HCT116 (cell line): ENCODE measurements at regions not wholly inside any gene's neighbourhood (a gene's known extent, or its start where the extent isn't known, plus 50 kb on each side); places are given as distances from the start of the nearest gene placed in this dataset.

Experiments used
- ATAC-seq: fragments of 200-7000 bp; cut with Tn5 transposase; 2 replicates; pipeline ENCODE4 v1.9.1; 2020; ENCODE audit warnings: mild to moderate bottlenecking, moderate library complexity
- BruUV-seq: library from RNA; stranded (reverse); fragments of 400-500 nt; replicated peaks from 2 replicates; lab custom pipeline; 2021; lab: Mats Ljungman, UMichigan
- CTCF ChIA-PET: fragments of 300-600 bp; sonication (Branson Sonifier 250); formaldehyde crosslinking; loops from one replicate; lab custom pipeline; 2021; ENCODE audit warnings: antibody characterized with exemption; lab: Charles Lee
- POLR2A ChIA-PET: fragments of 300-600, 350-600 bp; sonication (Branson Sonifier 250); formaldehyde crosslinking; loops from one replicate; lab custom pipeline; 2021; ENCODE audit warnings: antibody characterized with exemption; lab: Charles Lee
- RAD21 ChIA-PET, 2 experiments: fragments of 300-600 bp; sonication (Branson Sonifier 250); formaldehyde crosslinking; loops; one replicate each; lab custom pipeline; 2023; ENCODE audit warnings: low total read pairs in 2 of 2; ENCODE audit not compliant: uncharacterized antibody in 2 of 2, unreplicated experiment in 2 of 2, low non-redundant PET in 1 of 2; lab: Charles Lee
- DNase-seq: peaks from one replicate; pipeline ENCODE4 v3.0.0-alpha.2; 2010; ENCODE audit warnings: low read depth, low spot score
- H2AFZ ChIP-seq: fragments of 200-600 bp; shearing (Covaris generic), sonication (generic); 2 replicates; pipeline ENCODE4 v1.6.1; 2017; ENCODE audit warnings: low read depth, mixed run types, mixed read lengths, antibody characterized with exemption, low read length; ENCODE audit not compliant: poor library complexity, severe bottlenecking
- H3K27ac ChIP-seq: 2 replicates; pipeline ENCODE4 v1.5.1; 2012; ENCODE audit warnings: low read depth, low read length
- H3K27me3 ChIP-seq: fragments of 200-600 bp; sonication (generic); 2 replicates; pipeline ENCODE4 v1.6.1; 2016; ENCODE audit warnings: mixed run types, low read length, mixed read lengths; ENCODE audit not compliant: insufficient read depth
- H3K36me3 ChIP-seq, 2 experiments: fragments of 200-500 bp in 1 of 2; fragments of 200-600 bp in 1 of 2; sonication (Bioruptor generic) in 1 of 2; sonication (generic) in 1 of 2; 2 replicates each; pipeline versions ENCODE4 v1.5.1 to v1.6.1; 2014 to 2016; ENCODE audit warnings: low read length in 2 of 2, inconsistent platforms in 1 of 2, mixed read lengths in 1 of 2, mixed run types in 1 of 2; ENCODE audit not compliant: insufficient read depth in 2 of 2, control insufficient read depth in 1 of 2
- H3K4me1 ChIP-seq, 2 experiments: fragments of 200-600 bp in 1 of 2; sonication (generic) in 1 of 2; 2 replicates each; pipeline versions ENCODE4 v1.5.1 to v1.6.1; 2012 to 2017; ENCODE audit warnings: low read length in 2 of 2, inconsistent platforms in 1 of 2, mild to moderate bottlenecking in 1 of 2, mixed read lengths in 1 of 2, mixed run types in 1 of 2, moderate library complexity in 1 of 2; ENCODE audit not compliant: insufficient read depth in 2 of 2, control insufficient read depth in 1 of 2
- H3K4me2 ChIP-seq: fragments of 200-600 bp; sonication (generic); 2 replicates; pipeline ENCODE4 v1.6.1; 2017; ENCODE audit warnings: mixed run types, low read length, mixed read lengths
- H3K4me3 ChIP-seq, 2 experiments: fragments of 200-600 bp in 1 of 2; sonication (generic) in 1 of 2; replicated peaks in 1 of 2; 2 replicates each; pipeline ENCODE4 v1.5.1; 2011 to 2016; ENCODE audit warnings: low read length in 2 of 2, control low read depth in 1 of 2, low read depth in 1 of 2, mild to moderate bottlenecking in 1 of 2, mixed read lengths in 1 of 2, mixed run types in 1 of 2
- H3K79me2 ChIP-seq: fragments of 200-600 bp; sonication (generic); 2 replicates; pipeline ENCODE4 v1.6.1; 2017; ENCODE audit warnings: mild to moderate bottlenecking, mixed run types, low read length, moderate library complexity, mixed read lengths; ENCODE audit not compliant: insufficient read depth
- H3K9ac ChIP-seq: fragments of 200-600 bp; sonication (generic); 2 replicates; pipeline ENCODE4 v1.6.1; 2016; ENCODE audit warnings: low read length, mixed read lengths
- H3K9me2 ChIP-seq: fragments of 200-600 bp; sonication (generic), shearing (Covaris generic); 2 replicates; pipeline ENCODE4 v1.6.1; 2017; ENCODE audit warnings: mixed run types, mild to moderate bottlenecking, moderate library complexity; ENCODE audit not compliant: insufficient read depth
- H3K9me3 ChIP-seq, 2 experiments: fragments of 200-500 bp in 1 of 2; fragments of 200-600 bp in 1 of 2; sonication (Bioruptor generic) in 1 of 2; sonication (generic) in 1 of 2; 2 replicates each; pipeline ENCODE4 v1.6.1; 2014 to 2017; ENCODE audit warnings: low read length in 2 of 2, mixed read lengths in 2 of 2, inconsistent platforms in 1 of 2, low read depth in 1 of 2, mild to moderate bottlenecking in 1 of 2, mixed run types in 1 of 2, moderate library complexity in 1 of 2; ENCODE audit not compliant: control insufficient read depth in 1 of 2, insufficient read depth in 1 of 2
- H4K20me1 ChIP-seq: fragments of 200-600 bp; sonication (generic), shearing (Covaris generic); 2 replicates; pipeline ENCODE4 v1.6.1; 2017; ENCODE audit warnings: mixed run types, mild to moderate bottlenecking, moderate library complexity; ENCODE audit not compliant: insufficient read depth
- CBX3 ChIP-seq: IDR thresholded peaks from 2 replicates; pipeline ENCODE4 v1.6.1; 2012; ENCODE audit warnings: low read depth
- CEBPB ChIP-seq: IDR thresholded peaks from 2 replicates; pipeline ENCODE4 v1.6.1; 2012; ENCODE audit warnings: low read depth
- EGR1 ChIP-seq: IDR thresholded peaks from 2 replicates; pipeline ENCODE4 v1.6.1; 2012; ENCODE audit warnings: low read depth
- ELF1 ChIP-seq: IDR thresholded peaks from 2 replicates; pipeline ENCODE4 v1.6.1; 2012; ENCODE audit warnings: low read depth, borderline replicate concordance
- EZH2 ChIP-seq: fragments of 200-600 bp; sonication (generic); IDR thresholded peaks from 2 replicates; pipeline ENCODE4 v1.6.1; 2017; ENCODE audit warnings: antibody characterized with exemption, mixed run types
- EZH2phosphoT487 ChIP-seq: fragments of 200-600 bp; IDR thresholded peaks from 2 replicates; pipeline ENCODE4 v1.6.1; 2018; ENCODE audit warnings: antibody characterized with exemption, borderline replicate concordance
- FOSL1 ChIP-seq: IDR thresholded peaks from 2 replicates; pipeline ENCODE4 v1.6.1; 2012; ENCODE audit warnings: low read depth
- JUND ChIP-seq: IDR thresholded peaks from 2 replicates; pipeline ENCODE4 v1.6.1; 2012
- POLR2A ChIP-seq: IDR thresholded peaks from 2 replicates; pipeline ENCODE4 v1.7.0; 2011; ENCODE audit warnings: borderline replicate concordance; ENCODE audit not compliant: insufficient read depth, insufficient read length; ENCODE audit errors: extremely low read depth
- POLR2AphosphoS5 ChIP-seq: IDR thresholded peaks from 2 replicates; pipeline ENCODE4 v1.6.1; 2011; ENCODE audit warnings: mild to moderate bottlenecking, low read depth, low read length, moderate library complexity
- RAD21 ChIP-seq: IDR thresholded peaks from 2 replicates; pipeline ENCODE4 v1.6.1; 2012; ENCODE audit warnings: low read depth, mild to moderate bottlenecking
- SIN3A ChIP-seq: IDR thresholded peaks from 2 replicates; pipeline ENCODE4 v1.6.1; 2012; ENCODE audit warnings: low read depth
- SP1 ChIP-seq: IDR thresholded peaks from 2 replicates; pipeline ENCODE4 v1.6.1; 2012; ENCODE audit warnings: low read depth
- SRF ChIP-seq: IDR thresholded peaks from 2 replicates; pipeline ENCODE4 v1.6.1; 2012; ENCODE audit warnings: low read depth
- YY1 ChIP-seq: IDR thresholded peaks from 2 replicates; pipeline ENCODE4 v1.6.1; 2011; ENCODE audit warnings: low read length, low read depth, moderate library complexity, mild to moderate bottlenecking; ENCODE audit not compliant: insufficient replicate concordance; ENCODE audit errors: extremely low read depth
- ZNF274 ChIP-seq: fragments of 200-500 bp; sonication (Bioruptor generic); IDR thresholded peaks from 2 replicates; pipeline ENCODE4 v1.6.1; 2014; ENCODE audit warnings: mild to moderate bottlenecking, low read depth, low read length, inconsistent platforms
- intact Hi-C: fragments of 100-400 bp; cut with micrococcal nuclease; formaldehyde crosslinking; loops from 2 replicates; pipeline ENCODE4 v1.10.0; 2022
- TF ChIP-seq, protein P1 (sequence below): IDR thresholded peaks from 2 replicates; pipeline ENCODE4 v1.6.1; 2011; ENCODE audit warnings: mild to moderate bottlenecking, low read length, moderate library complexity; ENCODE audit not compliant: insufficient replicate concordance; ENCODE audit errors: extremely low read depth
- TF ChIP-seq, protein P2 (sequence below): IDR thresholded peaks from 2 replicates; pipeline ENCODE4 v1.6.1; 2012

DNA sequence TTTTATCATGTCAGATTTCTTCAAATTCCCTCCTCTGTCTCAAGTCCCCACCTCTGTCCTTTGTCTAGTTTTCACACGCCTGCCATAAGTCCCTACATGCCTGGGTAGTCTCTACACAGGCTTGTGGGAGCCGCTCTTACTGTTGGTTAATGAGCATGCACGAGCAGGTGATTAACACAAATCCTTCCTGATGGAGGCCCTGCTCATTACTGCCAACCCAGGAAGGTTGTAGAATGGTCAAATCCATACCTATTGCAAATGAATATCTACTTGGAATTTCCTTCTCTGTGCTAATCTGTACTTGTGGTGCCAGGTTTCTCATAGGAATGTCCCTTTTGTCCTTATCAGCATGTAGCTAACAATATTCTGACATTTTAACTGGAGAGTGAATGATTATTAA is 208.4 kb upstream of the HDX start:
- POLR2A ChIA-PET: no interaction called here
- H2AFZ ChIP-seq: no peak overlapping the region
- no peak for ATAC-seq
- H3K36me3 ChIP-seq: no peaks in the 10 kb centered on the region
- H3K4me1 ChIP-seq: no peaks in the 10 kb centered on the region
- no peak overlapping the region for H3K4me3 ChIP-seq
- H3K9ac ChIP-seq: no peak overlapping the region
- no TSS peak for BruUV-seq
- intact Hi-C loops: no loop called here
- no peaks in the 10 kb centered on the region for H3K79me2 ChIP-seq
- H3K9me3 ChIP-seq: no peaks in the 10 kb centered on the region
- H3K27me3 ChIP-seq: no peaks in the 10 kb centered on the region
- H3K9me2 ChIP-seq: no peaks in the 10 kb centered on the region
- CTCF ChIA-PET: no interaction called here
- DNase-seq: no peak
- RAD21 ChIA-PET: no interaction called here
- H3K4me2 ChIP-seq: no peak overlapping the region
- no peak overlapping the region for H3K27ac ChIP-seq
- TF ChIP-seq EGR1: no peak
- TF ChIP-seq, protein P1, sequence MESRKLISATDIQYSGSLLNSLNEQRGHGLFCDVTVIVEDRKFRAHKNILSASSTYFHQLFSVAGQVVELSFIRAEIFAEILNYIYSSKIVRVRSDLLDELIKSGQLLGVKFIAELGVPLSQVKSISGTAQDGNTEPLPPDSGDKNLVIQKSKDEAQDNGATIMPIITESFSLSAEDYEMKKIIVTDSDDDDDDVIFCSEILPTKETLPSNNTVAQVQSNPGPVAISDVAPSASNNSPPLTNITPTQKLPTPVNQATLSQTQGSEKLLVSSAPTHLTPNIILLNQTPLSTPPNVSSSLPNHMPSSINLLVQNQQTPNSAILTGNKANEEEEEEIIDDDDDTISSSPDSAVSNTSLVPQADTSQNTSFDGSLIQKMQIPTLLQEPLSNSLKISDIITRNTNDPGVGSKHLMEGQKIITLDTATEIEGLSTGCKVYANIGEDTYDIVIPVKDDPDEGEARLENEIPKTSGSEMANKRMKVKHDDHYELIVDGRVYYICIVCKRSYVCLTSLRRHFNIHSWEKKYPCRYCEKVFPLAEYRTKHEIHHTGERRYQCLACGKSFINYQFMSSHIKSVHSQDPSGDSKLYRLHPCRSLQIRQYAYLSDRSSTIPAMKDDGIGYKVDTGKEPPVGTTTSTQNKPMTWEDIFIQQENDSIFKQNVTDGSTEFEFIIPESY: no peak
- no peak for TF ChIP-seq CBX3
- TF ChIP-seq, protein P2, sequence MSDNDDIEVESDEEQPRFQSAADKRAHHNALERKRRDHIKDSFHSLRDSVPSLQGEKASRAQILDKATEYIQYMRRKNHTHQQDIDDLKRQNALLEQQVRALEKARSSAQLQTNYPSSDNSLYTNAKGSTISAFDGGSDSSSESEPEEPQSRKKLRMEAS: no peak
- no peak for TF ChIP-seq EZH2phosphoT487
- TF ChIP-seq EZH2: no peak
- TF ChIP-seq JUND: no peak
- TF ChIP-seq POLR2AphosphoS5: no peak
- no peaks in the 10 kb centered on the region for H4K20me1 ChIP-seq

DNA sequence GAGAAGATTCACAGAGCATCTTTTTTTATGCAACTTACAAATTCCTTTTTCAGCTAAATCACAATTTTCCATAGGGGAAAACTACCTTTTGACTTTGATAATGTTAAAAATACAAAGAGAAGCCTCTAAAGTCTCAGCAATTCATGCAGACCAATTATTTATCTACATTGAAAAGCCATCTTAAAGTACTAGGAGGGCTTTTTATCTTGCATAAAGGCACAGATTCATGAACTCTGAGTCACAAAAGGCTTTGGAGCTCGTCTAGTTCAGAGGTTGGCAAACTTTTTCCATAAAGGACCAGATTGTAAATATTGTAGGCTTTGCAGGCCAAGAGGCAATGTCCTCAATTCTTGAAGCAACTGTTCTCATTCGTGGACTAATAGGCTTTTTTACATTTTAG is 210.4 kb upstream of the HDX start:
- Histone ChIP-seq H3K4me1 (no peaks in the 10 kb centered on the region), H3K27me3 (no peaks in the 10 kb centered on the region), H3K9ac (no peak overlapping the region), H3K4me2 (no peak overlapping the region), H3K27ac (no peak overlapping the region), H4K20me1 (no peaks in the 10 kb centered on the region), H3K4me3 (no peak overlapping the region), H3K9me2 (no peaks in the 10 kb centered on the region), H2AFZ (no peak overlapping the region), H3K79me2 (no peaks in the 10 kb centered on the region), H3K36me3 (no peaks in the 10 kb centered on the region), H3K9me3 (no peaks in the 10 kb centered on the region)
- RAD21 ChIA-PET: no interaction called here
- CTCF ChIA-PET: no interaction called here
- BruUV-seq: no TSS peak
- intact Hi-C loops: no loop called here
- no peak for TF ChIP-seq POLR2A
- TF ChIP-seq POLR2AphosphoS5: no peak
- no peak for TF ChIP-seq CEBPB
- TF ChIP-seq, protein P2: no peak
- TF ChIP-seq, protein P1: no peak
- TF ChIP-seq EGR1: no peak
- no peak for TF ChIP-seq YY1
- TF ChIP-seq EZH2: no peak
- TF ChIP-seq SP1: no peak
- no peak for TF ChIP-seq FOSL1
- no peak for TF ChIP-seq RAD21
- TF ChIP-seq EZH2phosphoT487: no peak
- TF ChIP-seq JUND: no peak
- TF ChIP-seq ELF1: no peak
- TF ChIP-seq SIN3A: no peak
- TF ChIP-seq CBX3: no peak
- no peak for TF ChIP-seq ZNF274
- TF ChIP-seq SRF: no peak
- POLR2A ChIA-PET: no interaction called here
- DNase-seq (no peak), ATAC-seq (no peak)
